Erythroblast (primary cell): ENCODE measurements at regions not wholly inside any gene's neighbourhood (a gene's known extent, or its start where the extent isn't known, plus 50 kb on each side); places are given as distances from the start of the nearest gene placed in this dataset.

Source experiments
- GATA1 ChIP-seq: IDR thresholded peaks from 2 replicates; pipeline ENCODE4 v1.6.1; 2011; ENCODE audit warnings: low read depth, mild to moderate bottlenecking, control low read depth, low read length, moderate library complexity
- POLR2A ChIP-seq: IDR thresholded peaks from 2 replicates; pipeline ENCODE4 v1.6.1; 2011; ENCODE audit warnings: mild to moderate bottlenecking, low read length

DNA sequence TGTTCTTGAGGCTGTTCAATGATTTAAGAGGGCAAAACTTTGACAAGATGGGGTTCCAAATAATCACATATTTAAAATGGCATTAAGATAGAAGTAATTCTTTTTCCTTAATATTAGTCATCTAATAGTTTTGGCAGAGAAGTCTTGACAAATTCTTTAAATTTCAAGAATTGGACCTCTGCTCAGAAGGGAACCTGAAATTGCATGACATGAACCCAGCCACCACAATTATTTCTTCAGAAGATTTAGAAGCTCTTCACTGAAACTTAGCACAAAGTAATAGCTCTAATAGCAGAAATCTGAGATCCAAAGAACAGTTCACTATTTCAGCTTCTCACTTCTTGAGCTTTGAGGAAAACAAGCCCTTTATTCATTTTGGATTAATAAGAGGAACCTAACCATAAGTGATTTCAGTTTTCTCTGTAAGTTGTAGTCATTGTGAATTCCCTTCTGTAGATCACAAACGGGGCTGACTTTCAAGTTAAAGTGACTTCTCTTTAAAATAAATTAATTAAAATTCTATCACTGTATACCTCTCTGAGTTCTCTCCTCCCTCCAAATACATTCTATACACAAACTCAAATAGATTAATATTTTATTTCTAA is 100.6 kb upstream of the ITGA4 start:
- TF ChIP-seq POLR2A (no peak), GATA1 (no peak)
